ENCODE measurements at regions not wholly inside any gene's neighbourhood (a gene's known extent, or its start where the extent isn't known, plus 50 kb on each side); places are given as distances from the start of the nearest gene placed in this dataset.

DNA sequence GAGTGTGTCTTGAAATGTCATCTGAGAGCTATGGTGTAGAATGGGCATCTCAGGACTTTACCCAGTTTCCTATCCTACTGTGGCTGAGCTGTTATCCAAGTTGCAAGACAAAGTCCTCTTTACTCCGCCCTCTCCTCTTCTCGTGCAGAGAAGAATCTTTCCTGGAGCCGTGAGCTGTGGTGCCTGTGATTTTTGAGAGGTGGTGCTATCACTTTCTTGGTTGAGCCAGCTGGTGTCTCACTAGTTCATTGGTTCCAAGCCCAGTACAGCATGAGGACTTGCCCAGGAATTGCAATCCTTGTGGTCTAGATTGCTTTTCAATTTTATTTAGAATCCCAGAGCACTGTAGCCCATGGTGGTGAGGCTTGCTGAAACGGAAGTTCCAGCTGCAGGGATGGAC is 2300.3 kb downstream of the MAT2B start:
- TF ChIP-seq, protein P1, sequence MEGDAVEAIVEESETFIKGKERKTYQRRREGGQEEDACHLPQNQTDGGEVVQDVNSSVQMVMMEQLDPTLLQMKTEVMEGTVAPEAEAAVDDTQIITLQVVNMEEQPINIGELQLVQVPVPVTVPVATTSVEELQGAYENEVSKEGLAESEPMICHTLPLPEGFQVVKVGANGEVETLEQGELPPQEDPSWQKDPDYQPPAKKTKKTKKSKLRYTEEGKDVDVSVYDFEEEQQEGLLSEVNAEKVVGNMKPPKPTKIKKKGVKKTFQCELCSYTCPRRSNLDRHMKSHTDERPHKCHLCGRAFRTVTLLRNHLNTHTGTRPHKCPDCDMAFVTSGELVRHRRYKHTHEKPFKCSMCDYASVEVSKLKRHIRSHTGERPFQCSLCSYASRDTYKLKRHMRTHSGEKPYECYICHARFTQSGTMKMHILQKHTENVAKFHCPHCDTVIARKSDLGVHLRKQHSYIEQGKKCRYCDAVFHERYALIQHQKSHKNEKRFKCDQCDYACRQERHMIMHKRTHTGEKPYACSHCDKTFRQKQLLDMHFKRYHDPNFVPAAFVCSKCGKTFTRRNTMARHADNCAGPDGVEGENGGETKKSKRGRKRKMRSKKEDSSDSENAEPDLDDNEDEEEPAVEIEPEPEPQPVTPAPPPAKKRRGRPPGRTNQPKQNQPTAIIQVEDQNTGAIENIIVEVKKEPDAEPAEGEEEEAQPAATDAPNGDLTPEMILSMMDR (IDR thresholded peaks at IDR 0.05): no peak
- WGBS (ENCODE audit: insufficient coverage): 45% methylated on average over 4 of the region's 4 CpGs
- Mint-ChIP-seq H3K4me3 (no peak overlapping the region), H3K9me3 (peaks cover 7 to 9% of the 10 kb centered on the region in 2 donors), H3K27ac (no peak overlapping the region), H3K4me1 (no peaks in the 10 kb centered on the region), H3K27me3 (ENCODE audit: low read depth in 2 of 2) (no peaks in the 10 kb centered on the region), H3K36me3 (no peaks in the 10 kb centered on the region)
- DNase-seq (no peak), ATAC-seq (no peak)
- Histone ChIP-seq H3K27me3 (ENCODE audit: control insufficient read depth, insufficient read depth, low read length) (no peaks in the 10 kb centered on the region), H3K36me3 (ENCODE audit: control insufficient read depth, insufficient read depth, low read length) (no peaks in the 10 kb centered on the region), H3K4me3 (ENCODE audit: low read length) (no peak overlapping the region), H3K27ac (ENCODE audit: low read length) (no peak overlapping the region), H3K9me3 (ENCODE audit: control insufficient read depth, insufficient read depth, low read length) (no peaks in the 10 kb centered on the region), H3K4me1 (ENCODE audit: control insufficient read depth, insufficient read depth, low read length) (no peaks in the 10 kb centered on the region)
- intact Hi-C loops (cut with micrococcal nuclease): no loop called here

DNA sequence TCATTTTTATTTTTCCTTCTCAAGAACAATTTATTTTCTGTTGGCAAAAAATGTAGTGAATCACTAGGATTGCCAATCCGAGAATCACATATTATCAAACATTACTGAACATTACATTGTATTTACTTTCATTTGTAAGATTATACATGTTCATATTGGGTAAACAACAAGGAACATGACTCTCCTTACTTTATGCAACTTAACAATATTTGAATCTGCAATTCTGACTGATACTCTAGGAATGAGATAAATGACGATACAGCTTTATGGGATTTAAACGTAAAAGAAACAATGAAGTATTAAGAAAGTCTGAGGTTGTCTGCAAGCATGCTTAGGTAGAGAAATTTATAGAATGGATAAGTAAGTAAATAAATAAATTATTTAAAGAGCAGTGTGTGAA is 2302.9 kb downstream of the MAT2B start:
- no peaks in the 10 kb centered on the region for H3K27me3 ChIP-seq (ENCODE audit: control insufficient read depth, insufficient read depth, low read length)
- no peaks in the 10 kb centered on the region for H3K36me3 Mint-ChIP-seq
- no peaks in the 10 kb centered on the region for H3K27me3 Mint-ChIP-seq (ENCODE audit: low read depth in 2 of 2)
- no peaks in the 10 kb centered on the region for H3K4me1 Mint-ChIP-seq
- peaks cover 0 to 3% of the 10 kb centered on the region in 2 donors for H3K9me3 Mint-ChIP-seq
- 96% methylated on average over 2 of the region's 3 CpGs for WGBS (ENCODE audit: insufficient coverage)
- H3K27ac Mint-ChIP-seq: no peak overlapping the region
- H3K4me1 ChIP-seq (ENCODE audit: control insufficient read depth, insufficient read depth, low read length): no peaks in the 10 kb centered on the region
- DNase-seq (no peak), ATAC-seq (no peak)
- H3K4me3 Mint-ChIP-seq: no peak overlapping the region
- intact Hi-C loops (cut with micrococcal nuclease): no loop called here
- H3K27ac ChIP-seq (ENCODE audit: low read length): no peak overlapping the region
- no peaks in the 10 kb centered on the region for H3K9me3 ChIP-seq (ENCODE audit: control insufficient read depth, insufficient read depth, low read length)
- TF ChIP-seq, protein P1 (IDR thresholded peaks at IDR 0.05): no peak
- no peak overlapping the region for H3K4me3 ChIP-seq (ENCODE audit: low read length)
- no peaks in the 10 kb centered on the region for H3K36me3 ChIP-seq (ENCODE audit: control insufficient read depth, insufficient read depth, low read length)

DNA sequence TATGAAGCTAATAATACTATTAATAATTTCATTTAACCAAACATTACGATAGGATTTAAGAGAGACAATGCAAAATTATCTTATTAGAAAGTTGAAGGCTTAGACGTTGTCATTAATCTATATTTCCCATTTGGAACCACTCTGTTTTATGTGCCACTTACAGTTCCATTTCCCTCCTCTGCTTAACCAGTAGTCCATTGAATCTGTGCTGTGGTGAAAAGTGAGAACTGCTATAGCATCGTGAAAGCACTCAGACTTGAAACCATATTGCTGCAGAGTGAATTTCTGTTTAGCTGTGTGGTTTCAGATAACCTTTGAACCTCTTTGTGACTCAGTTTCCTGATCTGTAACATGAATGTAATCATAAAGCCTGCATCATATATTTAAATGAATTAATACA is 2304.5 kb downstream of the MAT2B start:
- intact Hi-C loops (cut with micrococcal nuclease): no loop called here
- Mint-ChIP-seq H3K9me3 (peaks cover 0 to 3% of the 10 kb centered on the region in 2 donors), H3K27ac (no peak overlapping the region), H3K4me3 (no peak overlapping the region), H3K36me3 (no peaks in the 10 kb centered on the region), H3K4me1 (no peaks in the 10 kb centered on the region), H3K27me3 (ENCODE audit: low read depth in 2 of 2) (no peaks in the 10 kb centered on the region)
- Histone ChIP-seq H3K36me3 (ENCODE audit: control insufficient read depth, insufficient read depth, low read length) (no peaks in the 10 kb centered on the region), H3K9me3 (ENCODE audit: control insufficient read depth, insufficient read depth, low read length) (no peaks in the 10 kb centered on the region), H3K27me3 (ENCODE audit: control insufficient read depth, insufficient read depth, low read length) (no peaks in the 10 kb centered on the region), H3K4me1 (ENCODE audit: control insufficient read depth, insufficient read depth, low read length) (no peaks in the 10 kb centered on the region), H3K27ac (ENCODE audit: low read length) (no peak overlapping the region), H3K4me3 (ENCODE audit: low read length) (no peak overlapping the region)
- ATAC-seq: no peak
- 64% methylated on average over 1 of the region's 3 CpGs for WGBS (ENCODE audit: insufficient coverage)
- TF ChIP-seq, protein P1 (IDR thresholded peaks at IDR 0.05): no peak
- no peak for DNase-seq

DNA sequence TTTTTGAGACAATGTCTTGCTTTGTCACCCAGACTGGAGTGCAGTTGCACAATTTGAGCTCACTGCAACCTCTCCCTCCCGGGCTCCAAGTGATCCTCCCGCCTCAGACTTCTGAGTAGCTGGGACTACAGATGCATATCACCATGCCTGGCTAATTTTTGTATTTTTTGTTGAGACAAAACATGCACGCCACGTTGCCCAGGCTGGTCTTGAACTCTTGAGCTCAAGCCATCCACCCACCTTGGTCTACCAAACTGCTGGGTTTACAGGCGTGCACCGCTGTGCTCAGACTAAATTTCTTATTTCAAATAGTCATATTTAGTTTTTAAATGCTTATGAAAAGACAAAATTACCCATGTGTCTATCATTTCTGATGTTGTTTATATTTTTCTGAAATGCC is 2324.1 kb downstream of the MAT2B start:
- Mint-ChIP-seq H3K4me1 (no peaks in the 10 kb centered on the region), H3K9me3 (peaks cover 11 to 27% of the 10 kb centered on the region in 2 donors), H3K27me3 (ENCODE audit: low read depth in 2 of 2) (no peaks in the 10 kb centered on the region), H3K27ac (no peak overlapping the region), H3K36me3 (peaks cover 9% of the 10 kb centered on the region), H3K4me3 (no peak overlapping the region)
- Histone ChIP-seq H3K27me3 (ENCODE audit: control insufficient read depth, insufficient read depth, low read length) (no peaks in the 10 kb centered on the region), H3K36me3 (ENCODE audit: control insufficient read depth, insufficient read depth, low read length) (no peaks in the 10 kb centered on the region), H3K9me3 (ENCODE audit: control insufficient read depth, insufficient read depth, low read length) (peaks cover 3% of the 10 kb centered on the region), H3K4me3 (ENCODE audit: low read length) (no peak overlapping the region), H3K27ac (ENCODE audit: low read length) (no peak overlapping the region), H3K4me1 (ENCODE audit: control insufficient read depth, insufficient read depth, low read length) (no peaks in the 10 kb centered on the region)
- no peak for ATAC-seq
- intact Hi-C loops (cut with micrococcal nuclease): no loop called here
- DNase-seq: no peak
- TF ChIP-seq, protein P1 (IDR thresholded peaks at IDR 0.05): no peak
- 62% methylated on average over 5 of the region's 6 CpGs for whole genome bisulfite sequencing (ENCODE audit: insufficient coverage)

Data from natural killer cell (primary cell).